Adipocyte (in vitro differentiated cells): ENCODE measurements at regions not wholly inside any gene's neighbourhood (a gene's known extent, or its start where the extent isn't known, plus 50 kb on each side); places are given as distances from the start of the nearest gene placed in this dataset.

ENCODE experiments used
- DNase-seq: peaks from one replicate; pipeline ENCODE4 v3.0.0-alpha.2; 2015; ENCODE audit warnings: low read depth
- H3K27me3 ChIP-seq: replicated peaks from 2 replicates; pipeline ENCODE4 v1.7.0; 2013; ENCODE audit warnings: mild to moderate bottlenecking, low read length, moderate library complexity; ENCODE audit not compliant: control insufficient read depth, insufficient read depth
- H3K36me3 ChIP-seq: 2 replicates; pipeline ENCODE4 v1.7.0; 2013; ENCODE audit warnings: low read length, mild to moderate bottlenecking, moderate library complexity; ENCODE audit not compliant: control insufficient read depth, insufficient read depth, severe bottlenecking
- H3K4me1 ChIP-seq: 2 replicates; pipeline ENCODE4 v1.7.0; 2013; ENCODE audit warnings: mild to moderate bottlenecking, low read length, moderate library complexity; ENCODE audit not compliant: control insufficient read depth, insufficient read depth
- H3K4me3 ChIP-seq: 2 replicates; pipeline ENCODE4 v1.7.0; 2013; ENCODE audit warnings: mild to moderate bottlenecking, low read length, moderate library complexity
- H3K9ac ChIP-seq: 2 replicates; pipeline ENCODE4 v1.7.0; 2013; ENCODE audit warnings: mild to moderate bottlenecking, low read length, moderate library complexity
- H3K9me3 ChIP-seq: 2 replicates; pipeline ENCODE4 v1.7.0; 2013; ENCODE audit warnings: mild to moderate bottlenecking, low read length, moderate library complexity; ENCODE audit not compliant: control insufficient read depth

- Histone ChIP-seq H3K9ac (no peak overlapping the region), H3K27me3 (peaks cover 6% of the 10 kb centered on the region), H3K4me3 (no peak overlapping the region), H3K4me1 (no peaks in the 10 kb centered on the region), H3K9me3 (no peaks in the 10 kb centered on the region), H3K36me3 (no peaks in the 10 kb centered on the region)
- DNase-seq = no peak
These were observed 70.3 kb upstream of the RAB12 start for GRCh38 chr18:8538935-8539334.

GRCh38 chr18:8546677-8547076, 62.6 kb upstream of the RAB12 start:
- Histone ChIP-seq H3K27me3 (peaks cover 42% of the 10 kb centered on the region), H3K9me3 (no peaks in the 10 kb centered on the region), H3K9ac (no peak overlapping the region), H3K4me3 (no peak overlapping the region), H3K4me1 (no peaks in the 10 kb centered on the region), H3K36me3 (no peaks in the 10 kb centered on the region)
- DNase-seq = no peak

- Histone ChIP-seq H3K4me3 (no peak overlapping the region), H3K9ac (no peak overlapping the region), H3K27me3 (peaks cover 39% of the 10 kb centered on the region), H3K4me1 (no peaks in the 10 kb centered on the region), H3K9me3 (no peaks in the 10 kb centered on the region), H3K36me3 (no peaks in the 10 kb centered on the region)
- DNase-seq = peak; percentile 46
These were observed 61.1 kb upstream of the RAB12 start for GRCh38 chr18:8548186-8548585.

GRCh38 chr18:8549254-8549757, 59.9 kb upstream of the RAB12 start:
- Histone ChIP-seq H3K4me3 (no peak overlapping the region), H3K36me3 (no peaks in the 10 kb centered on the region), H3K27me3 (peaks cover 32% of the 10 kb centered on the region), H3K9ac (no peak overlapping the region), H3K4me1 (no peaks in the 10 kb centered on the region), H3K9me3 (no peaks in the 10 kb centered on the region)
- no peak for DNase-seq

- Histone ChIP-seq H3K9me3 (no peaks in the 10 kb centered on the region), H3K4me3 (no peak overlapping the region), H3K9ac (no peak overlapping the region), H3K27me3 (peaks cover 17% of the 10 kb centered on the region), H3K4me1 (peaks cover 11% of the 10 kb centered on the region), H3K36me3 (no peaks in the 10 kb centered on the region)
- DNase-seq = no peak
These were observed 57.1 kb upstream of the RAB12 start for GRCh38 chr18:8552151-8552550.

- Histone ChIP-seq H3K4me1 (peaks cover 14% of the 10 kb centered on the region), H3K9ac (no peak overlapping the region), H3K27me3 (peaks cover 16% of the 10 kb centered on the region), H3K9me3 (no peaks in the 10 kb centered on the region), H3K4me3 (no peak overlapping the region), H3K36me3 (no peaks in the 10 kb centered on the region)
- no peak for DNase-seq
These were observed 54.9 kb upstream of the RAB12 start for GRCh38 chr18:8554354-8554753.

- H3K27me3 ChIP-seq = peaks cover 19% of the 10 kb centered on the region
- DNase-seq = no peak
- H3K36me3 ChIP-seq = no peaks in the 10 kb centered on the region
- no peaks in the 10 kb centered on the region for H3K9me3 ChIP-seq
- no peak overlapping the region for H3K4me3 ChIP-seq
- H3K9ac ChIP-seq = no peak overlapping the region
- peaks cover 18% of the 10 kb centered on the region for H3K4me1 ChIP-seq
These were observed 52.8 kb upstream of the RAB12 start for GRCh38 chr18:8556424-8556823.
